ENCODE measurements at regions not wholly inside any gene's neighbourhood (a gene's known extent, or its start where the extent isn't known, plus 50 kb on each side); places are given as distances from the start of the nearest gene placed in this dataset.

DNA sequence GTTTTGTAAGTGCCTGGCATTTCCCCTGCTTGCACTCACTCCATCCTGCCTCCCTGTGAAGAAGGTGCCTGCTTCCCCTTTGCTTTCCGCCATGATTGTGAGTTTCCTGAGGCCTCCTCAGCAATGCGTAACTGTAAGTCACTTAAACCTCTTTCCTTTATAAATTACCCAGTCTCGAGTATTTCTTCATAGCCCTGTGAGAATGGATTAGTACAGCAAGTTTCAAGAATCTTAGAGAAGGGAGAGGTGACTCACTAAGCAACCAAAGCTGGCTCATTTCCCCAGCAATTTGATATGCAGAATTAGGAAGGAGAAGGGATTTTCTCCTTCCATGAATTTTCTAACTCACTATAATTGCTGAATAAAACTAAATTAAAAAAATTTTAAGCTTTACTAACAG lies 251.0 kb upstream of the FOXG1 start:
- no peaks in the 10 kb centered on the region for H3K36me3 ChIP-seq
- no peaks in the 10 kb centered on the region for H3K27me3 ChIP-seq
- no peak overlapping the region for H3K4me3 ChIP-seq
- H3K9me3 ChIP-seq, result no peaks in the 10 kb centered on the region
- no peak overlapping the region for H3K27ac ChIP-seq
- no peaks in the 10 kb centered on the region for H3K4me1 ChIP-seq
- 50% methylated on average over 2 of the region's 3 CpGs; no CpG with 5 or more reads in 1 of the 2 donors for WGBS, 2 donors (ENCODE audit: low coverage in 1 of 2)
- no peak for ATAC-seq
- no peak for TF ChIP-seq POLR2A (IDR thresholded peaks at IDR 0.05)
- no peak for TF ChIP-seq EP300 (IDR thresholded peaks at IDR 0.05)
- TF ChIP-seq, protein P1, sequence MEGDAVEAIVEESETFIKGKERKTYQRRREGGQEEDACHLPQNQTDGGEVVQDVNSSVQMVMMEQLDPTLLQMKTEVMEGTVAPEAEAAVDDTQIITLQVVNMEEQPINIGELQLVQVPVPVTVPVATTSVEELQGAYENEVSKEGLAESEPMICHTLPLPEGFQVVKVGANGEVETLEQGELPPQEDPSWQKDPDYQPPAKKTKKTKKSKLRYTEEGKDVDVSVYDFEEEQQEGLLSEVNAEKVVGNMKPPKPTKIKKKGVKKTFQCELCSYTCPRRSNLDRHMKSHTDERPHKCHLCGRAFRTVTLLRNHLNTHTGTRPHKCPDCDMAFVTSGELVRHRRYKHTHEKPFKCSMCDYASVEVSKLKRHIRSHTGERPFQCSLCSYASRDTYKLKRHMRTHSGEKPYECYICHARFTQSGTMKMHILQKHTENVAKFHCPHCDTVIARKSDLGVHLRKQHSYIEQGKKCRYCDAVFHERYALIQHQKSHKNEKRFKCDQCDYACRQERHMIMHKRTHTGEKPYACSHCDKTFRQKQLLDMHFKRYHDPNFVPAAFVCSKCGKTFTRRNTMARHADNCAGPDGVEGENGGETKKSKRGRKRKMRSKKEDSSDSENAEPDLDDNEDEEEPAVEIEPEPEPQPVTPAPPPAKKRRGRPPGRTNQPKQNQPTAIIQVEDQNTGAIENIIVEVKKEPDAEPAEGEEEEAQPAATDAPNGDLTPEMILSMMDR (IDR thresholded peaks at IDR 0.05), result no peak
- no peak for TF ChIP-seq POLR2AphosphoS5 (IDR thresholded peaks at IDR 0.05)

DNA sequence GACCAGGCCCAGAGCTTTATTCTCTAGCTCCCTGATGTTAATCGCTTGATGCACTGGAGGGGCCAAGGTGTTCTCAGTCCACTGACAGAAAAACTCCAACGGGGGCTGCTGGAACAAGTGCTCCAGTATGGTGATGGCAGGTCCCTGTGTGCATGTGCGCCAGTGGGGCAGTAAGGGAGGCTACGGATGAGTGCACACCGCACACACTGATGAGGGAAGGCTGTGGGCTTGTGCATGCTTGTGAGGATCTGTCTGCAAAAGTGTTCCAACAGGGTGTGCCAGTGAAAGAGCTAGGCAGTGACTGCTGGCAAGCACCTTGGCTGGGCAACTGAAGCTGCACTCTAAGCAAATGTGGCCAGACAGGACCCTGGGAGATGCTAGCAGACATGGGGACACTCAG lies 229.7 kb upstream of the FOXG1 start:
- ATAC-seq, result no peak
- no CpG with 5 or more reads among the region's 5 CpGs for WGBS, 2 donors (ENCODE audit: low coverage in 1 of 2)
- Histone ChIP-seq H3K4me3 (no peak overlapping the region), H3K4me1 (no peaks in the 10 kb centered on the region), H3K9me3 (no peaks in the 10 kb centered on the region), H3K27me3 (peaks cover 6% of the 10 kb centered on the region), H3K27ac (no peak overlapping the region), H3K36me3 (no peaks in the 10 kb centered on the region)
- TF ChIP-seq, protein P1 (IDR thresholded peaks at IDR 0.05), result no peak
- TF ChIP-seq EP300 (IDR thresholded peaks at IDR 0.05) (no peak), POLR2A (IDR thresholded peaks at IDR 0.05) (no peak), POLR2AphosphoS5 (IDR thresholded peaks at IDR 0.05) (no peak)

DNA sequence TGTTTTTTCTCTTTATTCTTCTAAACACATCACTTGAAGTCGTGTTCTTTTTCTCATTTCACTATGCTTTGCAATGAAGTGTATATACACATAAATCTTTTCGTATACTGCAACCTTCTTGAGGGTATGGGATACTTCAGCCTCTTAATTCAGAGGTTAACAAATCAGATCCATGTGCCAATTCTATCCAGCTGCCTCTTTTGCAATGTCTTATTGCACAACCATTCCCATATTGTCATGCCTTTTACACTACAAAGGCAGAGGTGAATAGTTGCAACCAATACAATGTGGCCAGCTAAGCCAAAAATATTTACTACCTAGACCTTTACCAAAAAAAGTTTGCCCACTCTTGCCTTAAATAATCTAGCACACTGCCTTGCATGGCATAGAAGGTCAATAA lies 224.5 kb upstream of the FOXG1 start:
- Histone ChIP-seq H3K36me3 (no peaks in the 10 kb centered on the region), H3K27me3 (peaks cover 1% of the 10 kb centered on the region), H3K4me1 (no peaks in the 10 kb centered on the region), H3K27ac (no peak overlapping the region), H3K4me3 (no peak overlapping the region), H3K9me3 (no peaks in the 10 kb centered on the region)
- TF ChIP-seq POLR2A (IDR thresholded peaks at IDR 0.05) (no peak), EP300 (IDR thresholded peaks at IDR 0.05) (no peak), POLR2AphosphoS5 (IDR thresholded peaks at IDR 0.05) (no peak)
- TF ChIP-seq, protein P1 (IDR thresholded peaks at IDR 0.05), result no peak
- ATAC-seq, result no peak
- 67 to 69% methylated on average over 2 of the region's 2 CpGs for WGBS, 2 donors (ENCODE audit: low coverage in 1 of 2)

DNA sequence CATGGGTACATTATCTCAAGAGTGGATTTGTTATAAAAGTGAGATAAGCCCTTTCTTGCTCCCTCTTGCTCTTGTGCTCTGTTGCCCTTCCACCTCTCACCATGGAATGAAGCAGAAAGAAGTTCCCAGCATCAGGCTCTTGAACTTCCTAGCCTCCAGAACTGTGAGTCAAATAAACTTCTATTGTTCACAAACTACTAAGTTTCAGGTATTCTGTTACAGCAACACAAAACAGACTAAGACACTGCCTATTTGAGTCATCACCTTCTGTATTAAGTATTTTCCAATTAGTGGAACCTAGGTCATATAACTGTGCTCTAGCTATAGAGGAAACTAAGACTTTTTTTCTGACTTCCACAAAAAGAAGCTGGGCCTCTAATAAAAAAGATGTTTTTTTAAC lies 201.2 kb upstream of the FOXG1 start:
- no peaks in the 10 kb centered on the region for H3K9me3 ChIP-seq
- no peaks in the 10 kb centered on the region for H3K36me3 ChIP-seq

DNA sequence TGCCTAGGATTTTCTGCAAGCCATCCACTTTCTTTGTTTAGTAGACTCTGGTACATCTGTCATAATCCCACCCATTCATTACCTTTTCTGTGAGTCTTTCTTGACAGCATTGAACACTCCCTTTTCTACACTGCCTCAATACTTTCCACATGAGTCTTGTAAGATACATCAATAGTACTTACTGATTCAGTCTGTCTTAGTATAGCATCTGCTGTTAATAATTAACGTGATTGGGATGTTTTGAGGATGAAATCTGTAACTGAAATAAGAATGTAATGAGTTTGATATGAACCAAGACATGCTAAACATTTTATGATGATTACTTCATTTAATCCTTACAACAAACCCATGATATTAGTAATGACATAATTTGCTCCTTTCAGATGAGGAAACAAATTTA lies 196.2 kb upstream of the FOXG1 start:
- H3K4me1 ChIP-seq, result no peaks in the 10 kb centered on the region
- TF ChIP-seq, protein P1 (IDR thresholded peaks at IDR 0.05), result no peak
- no peak for TF ChIP-seq POLR2AphosphoS5 (IDR thresholded peaks at IDR 0.05)
- no peak for TF ChIP-seq EP300 (IDR thresholded peaks at IDR 0.05)
- TF ChIP-seq POLR2A (IDR thresholded peaks at IDR 0.05), result no peak
- H3K4me3 ChIP-seq, result no peak overlapping the region
- no peaks in the 10 kb centered on the region for H3K27me3 ChIP-seq
- no peak overlapping the region for H3K27ac ChIP-seq
- 30 to 55% methylated on average over 1 of the region's 1 CpG for WGBS, 2 donors (ENCODE audit: low coverage in 1 of 2)
- ATAC-seq, result no peak
- no peaks in the 10 kb centered on the region for H3K36me3 ChIP-seq
- peaks cover 0 to 19% (median 0%) of the 10 kb centered on the region in 3 donors for H3K9me3 ChIP-seq

More for the DNA sequence above, 201.2 kb upstream of the FOXG1 start:
- ATAC-seq, result no peak
- no peak for TF ChIP-seq EP300 (IDR thresholded peaks at IDR 0.05)
- no peak for TF ChIP-seq POLR2A (IDR thresholded peaks at IDR 0.05)
- TF ChIP-seq POLR2AphosphoS5 (IDR thresholded peaks at IDR 0.05), result no peak
- TF ChIP-seq, protein P1 (IDR thresholded peaks at IDR 0.05), result no peak
- Histone ChIP-seq H3K4me1 (no peaks in the 10 kb centered on the region), H3K27ac (no peak overlapping the region), H3K4me3 (no peak overlapping the region), H3K27me3 (no peaks in the 10 kb centered on the region)

Data from gastroesophageal sphincter (tissue), 4 donors.